WTC11 (cell line): ENCODE measurements at regions not wholly inside any gene's neighbourhood (a gene's known extent, or its start where the extent isn't known, plus 50 kb on each side); places are given as distances from the start of the nearest gene placed in this dataset.

ENCODE experiments used
- CBFB ChIP-seq: sonication (generic); formaldehyde crosslinking; IDR thresholded peaks from 2 replicates; pipeline ENCODE4 v1.8.1; 2022; ENCODE audit warnings: mild to moderate bottlenecking, low read depth, missing genetic modification reagents
- E2F1 ChIP-seq: sonication (generic); formaldehyde crosslinking; IDR thresholded peaks from 2 replicates; pipeline ENCODE4 v1.8.0; 2022; ENCODE audit warnings: mild to moderate bottlenecking, missing genetic modification reagents
- GTF2I ChIP-seq: fragments of 250-450 bp; sonication (Bioruptor Pico); conservative IDR thresholded peaks from 2 replicates; pipeline ENCODE4 v1.4.0; 2021; ENCODE audit warnings: mild to moderate bottlenecking
- RELA ChIP-seq: sonication (generic); formaldehyde crosslinking; IDR thresholded peaks from 2 replicates; pipeline ENCODE4 v1.8.1; 2022; ENCODE audit warnings: missing genetic modification reagents, mild to moderate bottlenecking, borderline replicate concordance
- ZNF138 ChIP-seq: sonication (generic); formaldehyde crosslinking; conservative IDR thresholded peaks from 2 replicates; pipeline ENCODE4 v1.8.1; 2022; ENCODE audit warnings: mild to moderate bottlenecking, moderate library complexity, missing genetic modification reagents
- TF ChIP-seq, protein P1 (sequence below): fragments of 200-600 bp; IDR thresholded peaks from 2 replicates; pipeline ENCODE4 v1.8.0; 2022; ENCODE audit warnings: antibody characterized with exemption

GRCh38 chr22:48091060-48091650 lies 1328.7 kb downstream of the TBC1D22A start:
- no peak for TF ChIP-seq CBFB (CRISPR knock-in tag)
- no peak for TF ChIP-seq GTF2I
- TF ChIP-seq, protein P1, sequence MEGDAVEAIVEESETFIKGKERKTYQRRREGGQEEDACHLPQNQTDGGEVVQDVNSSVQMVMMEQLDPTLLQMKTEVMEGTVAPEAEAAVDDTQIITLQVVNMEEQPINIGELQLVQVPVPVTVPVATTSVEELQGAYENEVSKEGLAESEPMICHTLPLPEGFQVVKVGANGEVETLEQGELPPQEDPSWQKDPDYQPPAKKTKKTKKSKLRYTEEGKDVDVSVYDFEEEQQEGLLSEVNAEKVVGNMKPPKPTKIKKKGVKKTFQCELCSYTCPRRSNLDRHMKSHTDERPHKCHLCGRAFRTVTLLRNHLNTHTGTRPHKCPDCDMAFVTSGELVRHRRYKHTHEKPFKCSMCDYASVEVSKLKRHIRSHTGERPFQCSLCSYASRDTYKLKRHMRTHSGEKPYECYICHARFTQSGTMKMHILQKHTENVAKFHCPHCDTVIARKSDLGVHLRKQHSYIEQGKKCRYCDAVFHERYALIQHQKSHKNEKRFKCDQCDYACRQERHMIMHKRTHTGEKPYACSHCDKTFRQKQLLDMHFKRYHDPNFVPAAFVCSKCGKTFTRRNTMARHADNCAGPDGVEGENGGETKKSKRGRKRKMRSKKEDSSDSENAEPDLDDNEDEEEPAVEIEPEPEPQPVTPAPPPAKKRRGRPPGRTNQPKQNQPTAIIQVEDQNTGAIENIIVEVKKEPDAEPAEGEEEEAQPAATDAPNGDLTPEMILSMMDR = no peak
- no peak for TF ChIP-seq ZNF138 (CRISPR knock-in tag)
- TF ChIP-seq RELA (CRISPR knock-in tag) = no peak
- TF ChIP-seq E2F1 = no peak
